Kidney epithelial cell (primary cell): ENCODE measurements at regions not wholly inside any gene's neighbourhood (a gene's known extent, or its start where the extent isn't known, plus 50 kb on each side); places are given as distances from the start of the nearest gene placed in this dataset.

Experiments
- DNase-seq: peaks from one replicate; pipeline ENCODE4 v3.0.0-alpha.2; 2010; ENCODE audit warnings: low read depth
- H3K27me3 ChIP-seq: 2 replicates; pipeline ENCODE4 v1.6.0; 2011; ENCODE audit warnings: low read length; ENCODE audit not compliant: control insufficient read depth, insufficient read depth
- H3K36me3 ChIP-seq: 2 replicates; pipeline ENCODE4 v1.5.1; 2011; ENCODE audit warnings: low read length; ENCODE audit not compliant: control insufficient read depth, insufficient read depth
- H3K4me3 ChIP-seq: 2 replicates; pipeline ENCODE4 v1.5.1; 2011; ENCODE audit warnings: low read depth, mild to moderate bottlenecking, control low read depth, low read length
- CTCF ChIP-seq: IDR thresholded peaks from 2 replicates; pipeline ENCODE4 v1.5.1; 2011; ENCODE audit warnings: mild to moderate bottlenecking, moderate library complexity, low read length, control low read depth, inconsistent platforms; ENCODE audit not compliant: insufficient read depth, poor library complexity, severe bottlenecking

GRCh38 chr6:77217896-77218295 lies 245.4 kb downstream of the HTR1B start:
- no peak for DNase-seq
- Histone ChIP-seq H3K4me3 (no peak overlapping the region), H3K36me3 (no peaks in the 10 kb centered on the region), H3K27me3 (no peaks in the 10 kb centered on the region)
- TF ChIP-seq CTCF: no peak

GRCh38 chr6:77205936-77206335 lies 257.4 kb downstream of the HTR1B start:
- H3K4me3 ChIP-seq: no peak overlapping the region
- DNase-seq: no peak
- no peaks in the 10 kb centered on the region for H3K27me3 ChIP-seq
- TF ChIP-seq CTCF: no peak
- H3K36me3 ChIP-seq: no peaks in the 10 kb centered on the region

- TF ChIP-seq CTCF: no peak
- Histone ChIP-seq H3K27me3 (no peaks in the 10 kb centered on the region), H3K36me3 (no peaks in the 10 kb centered on the region), H3K4me3 (no peak overlapping the region)
- no peak for DNase-seq
Measured at GRCh38 chr6:77204555-77204954, 258.7 kb downstream of the HTR1B start.

GRCh38 chr6:77183447-77183846 lies 279.8 kb downstream of the HTR1B start:
- Histone ChIP-seq H3K27me3 (no peaks in the 10 kb centered on the region), H3K36me3 (no peaks in the 10 kb centered on the region), H3K4me3 (no peak overlapping the region)
- no peak for TF ChIP-seq CTCF
- no peak for DNase-seq

GRCh38 chr6:77181749-77182148 lies 281.5 kb downstream of the HTR1B start:
- DNase-seq: no peak
- Histone ChIP-seq H3K4me3 (no peak overlapping the region), H3K36me3 (no peaks in the 10 kb centered on the region), H3K27me3 (no peaks in the 10 kb centered on the region)
- TF ChIP-seq CTCF: no peak

GRCh38 chr6:77180326-77180725 lies 283.0 kb downstream of the HTR1B start:
- no peak for TF ChIP-seq CTCF
- no peaks in the 10 kb centered on the region for H3K27me3 ChIP-seq
- no peak for DNase-seq
- no peak overlapping the region for H3K4me3 ChIP-seq
- no peaks in the 10 kb centered on the region for H3K36me3 ChIP-seq
